ENCODE measurements at regions not wholly inside any gene's neighbourhood (a gene's known extent, or its start where the extent isn't known, plus 50 kb on each side); places are given as distances from the start of the nearest gene placed in this dataset.

DNA sequence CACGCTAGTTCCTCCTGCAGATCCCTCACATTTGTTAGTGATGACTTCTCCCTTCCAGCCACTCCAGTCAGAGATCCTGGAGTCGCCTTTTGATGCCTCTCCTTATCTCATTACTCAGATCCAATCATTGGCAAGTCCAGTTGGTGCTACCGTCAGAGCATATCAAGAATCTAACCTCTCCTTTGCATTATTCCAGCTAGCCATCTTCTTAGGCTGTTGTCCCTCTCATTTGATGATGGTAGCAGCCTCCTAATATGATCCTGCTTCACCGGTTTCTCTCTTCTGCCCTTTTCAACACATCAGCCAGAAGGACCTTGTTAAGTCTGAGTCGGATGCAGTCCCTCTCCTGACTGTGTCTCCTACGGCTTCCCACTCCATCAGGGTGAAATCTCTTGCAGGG is 305.6 kb downstream of the THBS2 start:
- no peak overlapping the region for H3K4me3 ChIP-seq (ENCODE audit: low read depth, low read length)
- TF ChIP-seq, protein P1, sequence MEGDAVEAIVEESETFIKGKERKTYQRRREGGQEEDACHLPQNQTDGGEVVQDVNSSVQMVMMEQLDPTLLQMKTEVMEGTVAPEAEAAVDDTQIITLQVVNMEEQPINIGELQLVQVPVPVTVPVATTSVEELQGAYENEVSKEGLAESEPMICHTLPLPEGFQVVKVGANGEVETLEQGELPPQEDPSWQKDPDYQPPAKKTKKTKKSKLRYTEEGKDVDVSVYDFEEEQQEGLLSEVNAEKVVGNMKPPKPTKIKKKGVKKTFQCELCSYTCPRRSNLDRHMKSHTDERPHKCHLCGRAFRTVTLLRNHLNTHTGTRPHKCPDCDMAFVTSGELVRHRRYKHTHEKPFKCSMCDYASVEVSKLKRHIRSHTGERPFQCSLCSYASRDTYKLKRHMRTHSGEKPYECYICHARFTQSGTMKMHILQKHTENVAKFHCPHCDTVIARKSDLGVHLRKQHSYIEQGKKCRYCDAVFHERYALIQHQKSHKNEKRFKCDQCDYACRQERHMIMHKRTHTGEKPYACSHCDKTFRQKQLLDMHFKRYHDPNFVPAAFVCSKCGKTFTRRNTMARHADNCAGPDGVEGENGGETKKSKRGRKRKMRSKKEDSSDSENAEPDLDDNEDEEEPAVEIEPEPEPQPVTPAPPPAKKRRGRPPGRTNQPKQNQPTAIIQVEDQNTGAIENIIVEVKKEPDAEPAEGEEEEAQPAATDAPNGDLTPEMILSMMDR (IDR thresholded peaks at IDR 0.05; ENCODE audit: insufficient read depth, low read depth, low read length, missing control alignments), result no peak
- DNase-seq (ENCODE audit: low read depth), result no peak

DNA sequence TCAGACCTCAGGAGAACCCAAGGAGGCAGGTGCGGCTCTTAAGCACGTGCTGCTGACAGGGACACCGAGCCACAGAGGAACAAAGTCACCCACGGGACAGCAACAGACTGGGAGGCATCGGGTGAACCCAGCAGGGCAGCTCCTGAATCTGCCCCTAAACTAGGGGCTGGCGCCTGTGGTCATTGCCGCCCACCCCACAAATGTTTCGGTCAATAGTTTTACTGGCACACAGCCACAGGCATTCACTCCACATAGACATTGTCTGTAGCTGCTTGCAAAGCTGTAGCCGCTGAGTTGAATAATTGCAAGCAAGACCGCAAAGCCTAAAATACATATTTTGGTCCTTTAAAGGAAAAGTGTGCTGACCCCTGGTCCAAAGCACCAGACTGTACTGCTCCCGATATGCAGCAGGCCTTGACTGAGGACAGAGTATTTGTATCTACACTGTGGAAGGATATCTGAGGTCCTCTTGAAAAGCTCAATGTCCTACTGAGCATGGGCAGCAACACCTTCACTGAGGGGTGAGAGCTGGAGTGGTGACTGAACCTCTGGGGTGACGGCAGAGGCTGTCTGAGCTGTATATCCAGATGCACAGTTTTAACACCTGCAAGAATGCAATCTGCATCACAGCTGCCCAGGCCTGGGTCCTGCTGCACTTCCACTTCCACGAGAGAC is 310.3 kb downstream of the THBS2 start:
- TF ChIP-seq, protein P1 (IDR thresholded peaks at IDR 0.05; ENCODE audit: insufficient read depth, low read depth, low read length, missing control alignments), result no peak
- no peak for DNase-seq (ENCODE audit: low read depth)
- no peak overlapping the region for H3K4me3 ChIP-seq (ENCODE audit: low read depth, low read length)

DNA sequence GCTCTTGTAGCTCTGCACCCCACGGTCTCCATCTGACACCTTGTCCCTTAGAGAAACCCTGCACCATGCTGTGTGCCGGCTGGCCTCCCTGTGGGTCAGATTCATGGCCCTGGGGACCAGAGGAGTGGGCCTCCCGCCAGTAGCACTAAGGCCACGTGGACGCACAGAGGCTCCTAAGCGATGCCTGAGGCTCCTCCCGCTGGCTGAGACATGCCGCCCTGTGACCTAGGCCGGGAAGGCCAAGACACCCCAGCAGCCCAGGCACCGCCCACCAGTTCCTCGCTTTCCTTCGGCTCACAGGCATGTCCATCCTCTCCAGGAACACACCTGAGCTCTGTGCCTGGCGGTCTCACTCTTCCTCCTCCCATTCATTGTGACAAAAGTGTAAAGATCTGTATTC is 311.0 kb downstream of the THBS2 start:
- H3K4me3 ChIP-seq (ENCODE audit: low read depth, low read length), result no peak overlapping the region
- no peak for DNase-seq (ENCODE audit: low read depth)
- TF ChIP-seq, protein P1 (IDR thresholded peaks at IDR 0.05; ENCODE audit: insufficient read depth, low read depth, low read length, missing control alignments), result no peak

DNA sequence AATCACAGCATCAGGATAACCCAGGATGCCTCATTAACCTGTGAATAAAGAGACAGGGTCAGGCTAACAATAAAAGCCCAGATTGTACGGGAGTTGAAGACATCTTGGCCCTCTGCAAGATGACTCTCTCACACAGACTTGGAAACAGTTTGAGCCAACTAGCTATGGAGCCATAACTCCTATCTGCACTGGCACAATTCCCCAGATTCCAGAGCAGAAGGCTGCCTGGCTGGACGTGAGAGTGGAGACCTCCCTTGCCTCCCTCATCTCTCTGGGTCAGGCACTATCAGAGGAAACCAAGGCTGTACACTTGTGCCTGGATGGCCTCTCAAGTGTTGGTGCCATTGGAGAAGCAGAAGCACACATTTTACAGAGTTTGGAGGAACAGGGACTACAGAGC is 312.6 kb downstream of the THBS2 start:
- no peak overlapping the region for H3K4me3 ChIP-seq (ENCODE audit: low read depth, low read length)
- DNase-seq (ENCODE audit: low read depth), result no peak
- TF ChIP-seq, protein P1 (IDR thresholded peaks at IDR 0.05; ENCODE audit: insufficient read depth, low read depth, low read length, missing control alignments), result no peak

DNA sequence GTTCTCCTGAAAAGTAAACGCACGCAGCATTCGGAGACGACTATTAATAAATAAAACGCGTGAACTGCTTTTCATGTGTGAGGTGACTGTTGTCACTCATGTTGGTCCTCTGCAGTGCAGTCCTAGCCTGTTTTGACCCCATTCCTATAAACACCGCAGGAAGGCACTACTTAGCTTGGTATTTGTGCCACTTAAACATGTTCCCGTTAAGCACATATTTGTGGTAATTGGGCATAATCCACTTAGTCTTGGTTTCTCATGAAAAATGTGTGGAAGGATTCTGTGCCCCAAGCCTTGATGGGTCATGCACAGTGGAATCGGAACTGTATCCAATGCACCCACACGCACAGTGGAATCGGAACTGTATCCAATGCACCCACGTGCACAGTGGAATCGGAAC is 313.9 kb downstream of the THBS2 start:
- TF ChIP-seq, protein P1 (IDR thresholded peaks at IDR 0.05; ENCODE audit: insufficient read depth, low read depth, low read length, missing control alignments), result no peak
- DNase-seq (ENCODE audit: low read depth), result no peak
- H3K4me3 ChIP-seq (ENCODE audit: low read depth, low read length), result no peak overlapping the region

DNA sequence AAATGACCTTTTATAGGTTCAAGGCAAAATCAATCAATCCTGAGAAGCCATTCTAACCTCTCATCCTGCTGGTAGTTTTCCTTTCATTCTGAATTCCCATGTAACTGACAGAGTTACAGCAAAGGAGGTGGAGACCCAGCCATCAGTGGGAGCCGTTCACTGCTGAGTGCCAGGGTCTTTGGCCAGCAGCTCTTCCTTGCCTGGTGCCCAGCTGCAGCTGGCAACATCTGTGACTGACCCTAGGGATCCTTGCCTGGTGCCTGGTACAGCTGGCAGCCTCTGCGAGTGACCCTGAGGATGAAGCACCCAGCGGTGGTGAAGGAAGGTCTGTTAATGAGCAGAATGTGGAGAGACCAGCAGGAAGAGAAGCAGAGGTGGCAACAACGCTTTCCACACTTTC is 314.6 kb downstream of the THBS2 start:
- no peak for DNase-seq (ENCODE audit: low read depth)
- no peak overlapping the region for H3K4me3 ChIP-seq (ENCODE audit: low read depth, low read length)
- TF ChIP-seq, protein P1 (IDR thresholded peaks at IDR 0.05; ENCODE audit: insufficient read depth, low read depth, low read length, missing control alignments), result no peak

DNA sequence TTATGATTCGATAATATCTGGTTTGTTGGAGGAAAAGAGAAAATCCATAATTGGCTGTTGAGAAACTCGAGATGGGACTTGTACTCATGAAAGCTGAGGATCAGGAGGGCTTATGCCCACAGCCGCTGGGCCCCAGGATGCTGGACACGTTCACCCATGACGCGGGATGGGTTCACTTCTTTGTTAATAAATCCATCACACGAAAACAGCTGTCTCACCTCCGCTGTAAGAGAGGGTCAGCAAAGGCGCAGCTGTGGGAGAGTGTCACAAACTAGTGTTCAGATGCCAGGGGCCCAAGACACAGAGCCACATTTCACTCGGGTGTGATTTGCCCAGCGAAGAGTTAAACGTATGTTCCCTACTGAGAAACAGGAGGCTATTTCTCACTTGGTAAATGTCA is 315.1 kb downstream of the THBS2 start:
- DNase-seq (ENCODE audit: low read depth), result no peak
- no peak overlapping the region for H3K4me3 ChIP-seq (ENCODE audit: low read depth, low read length)
- TF ChIP-seq, protein P1 (IDR thresholded peaks at IDR 0.05; ENCODE audit: insufficient read depth, low read depth, low read length, missing control alignments), result no peak
